ENCODE measurements at regions not wholly inside any gene's neighbourhood (a gene's known extent, or its start where the extent isn't known, plus 50 kb on each side); places are given as distances from the start of the nearest gene placed in this dataset.

- Histone ChIP-seq H2BK5ac (ENCODE audit: insufficient read length, low read length) (no peak overlapping the region), H4K5ac (ENCODE audit: insufficient read length, low read depth, low read length) (no peak overlapping the region), H4K8ac (replicated peaks; ENCODE audit: insufficient read length, low read depth, low read length) (no peak overlapping the region), H3K23ac (ENCODE audit: insufficient read length, low read depth, low read length) (no peak overlapping the region), H2BK12ac (ENCODE audit: insufficient read length, low read depth, low read length) (no peak overlapping the region), H2BK120ac (ENCODE audit: low read depth, low read length, poor library complexity, severe bottlenecking) (no peak overlapping the region), H3K4me2 (ENCODE audit: insufficient read depth, insufficient read length, low read length) (no peak overlapping the region), H3K23me2 (ENCODE audit: insufficient read length, low read depth, low read length, poor library complexity, severe bottlenecking) (no peaks in the 10 kb centered on the region), H3K18ac (ENCODE audit: insufficient read length, low read depth, low read length) (no peak overlapping the region), H2AK5ac (ENCODE audit: insufficient read length, low read length) (no peak overlapping the region), H3K9ac (ENCODE audit: extremely low read depth, insufficient read length, low read length) (no peak overlapping the region), H4K20me1 (ENCODE audit: control insufficient read depth, insufficient read depth, insufficient read length) (no peaks in the 10 kb centered on the region), H3K27ac (ENCODE audit: insufficient read length, low read depth, low read length) (no peak overlapping the region), H3K4me1 (ENCODE audit: insufficient read depth, low read length) (no peaks in the 10 kb centered on the region; the same call in 1 of the 2 replicates), H3K79me2 (ENCODE audit: insufficient read depth, low read length) (no peaks in the 10 kb centered on the region), H2BK20ac (ENCODE audit: low read depth, low read length, poor library complexity, severe bottlenecking) (no peak overlapping the region), H3K14ac (ENCODE audit: insufficient read depth, low read length) (no peak overlapping the region), H3K27me3 (ENCODE audit: insufficient read depth, low read length) (no peaks in the 10 kb centered on the region), H3K9me3 (ENCODE audit: control insufficient read depth, low read depth, low read length) (no peaks in the 10 kb centered on the region), H2AFZ (ENCODE audit: low read length) (no peak overlapping the region), H3K4ac (ENCODE audit: low read depth, low read length) (no peak overlapping the region), H4K91ac (ENCODE audit: insufficient read length, low read depth, low read length) (no peak overlapping the region), H3K79me1 (ENCODE audit: insufficient read depth, low read depth, low read length, poor library complexity, severe bottlenecking) (no peaks in the 10 kb centered on the region), H3T11ph (ENCODE audit: low read length) (no peak overlapping the region), H3K56ac (ENCODE audit: insufficient read length, low read depth, low read length) (no peak overlapping the region), H2BK15ac (ENCODE audit: low read depth, low read length) (no peak overlapping the region)
- Mint-ChIP-seq H3K4me3 (no peak overlapping the region), H3K27ac (no peak overlapping the region; a peak in 1 of 7 replicates), H3K27me3 (ENCODE audit: low read depth) (no peaks in the 10 kb centered on the region; the same call in 1 of the 2 replicates), H3K36me3 (ENCODE audit: insufficient read depth in 1 of 3, low read depth in 3 of 3) (no peaks in the 10 kb centered on the region), H3K4me1 (peaks cover 19 to 30% of the 10 kb centered on the region in 2 experiments), H3K9me3 (no peaks in the 10 kb centered on the region)
- DNase-seq: no peak
- TF ChIP-seq CTCF (conservative IDR thresholded peaks at IDR 0.05): no peak
Measured at GRCh38 chr2:199629301-199629700, 171.6 kb upstream of the SATB2 start.

Measured in H9 (cell line).